DND-41 (cell line): ENCODE measurements at regions not wholly inside any gene's neighbourhood (a gene's known extent, or its start where the extent isn't known, plus 50 kb on each side); places are given as distances from the start of the nearest gene placed in this dataset.

Source experiments
- CTCF ChIP-seq: IDR thresholded peaks from 2 replicates; pipeline ENCODE4 v1.5.1; 2012; ENCODE audit warnings: borderline replicate concordance, low read length, moderate library complexity, mild to moderate bottlenecking; ENCODE audit not compliant: poor library complexity, severe bottlenecking; ENCODE audit errors: extremely low read depth
- EZH2 ChIP-seq: IDR thresholded peaks from 3 replicates; pipeline ENCODE4 v1.6.1; 2012; ENCODE audit warnings: borderline replicate concordance, low read depth, mild to moderate bottlenecking, moderate library complexity, low read length, inconsistent platforms; ENCODE audit not compliant: severe bottlenecking

- no peak for TF ChIP-seq CTCF
- TF ChIP-seq EZH2: no peak
Observed at GRCh38 chr1:82086739-82087138, 286.0 kb downstream of the ADGRL2 start.
